H1 (cell line): ENCODE measurements at regions not wholly inside any gene's neighbourhood (a gene's known extent, or its start where the extent isn't known, plus 50 kb on each side); places are given as distances from the start of the nearest gene placed in this dataset.

Experiments
- CEBPB ChIP-seq: IDR thresholded peaks from 2 replicates; pipeline ENCODE4 v1.6.1; 2012; ENCODE audit warnings: low read depth, low read length
- POU5F1 ChIP-seq: IDR thresholded peaks from 2 replicates; pipeline ENCODE4 v1.6.1; 2011; ENCODE audit warnings: low read depth, mild to moderate bottlenecking, low read length, moderate library complexity
- TAF7 ChIP-seq: optimal IDR thresholded peaks from 2 replicates; pipeline ENCODE3; 2011; ENCODE audit warnings: low read depth, mild to moderate bottlenecking, inconsistent platforms, low read length, moderate library complexity, borderline replicate concordance

GRCh38 chr6:10184371-10185227 is 230.3 kb downstream of the TFAP2A start (continued):
- no peak for TF ChIP-seq CEBPB
- TF ChIP-seq TAF7, result no peak
- TF ChIP-seq POU5F1, result no peak
